DOHH2 (cell line): ENCODE measurements at regions not wholly inside any gene's neighbourhood (a gene's known extent, or its start where the extent isn't known, plus 50 kb on each side); places are given as distances from the start of the nearest gene placed in this dataset.

Experiments
- EZH2phosphoT487 ChIP-seq: fragments of 200-600 bp; sonication (generic); IDR thresholded peaks from 2 replicates; pipeline ENCODE4 v1.6.1; 2017; ENCODE audit warnings: borderline replicate concordance, mild to moderate bottlenecking, antibody characterized with exemption, low read length, moderate library complexity, mixed read lengths
- TF ChIP-seq, protein P1 (sequence below): fragments of 200-600 bp; sonication (generic); IDR thresholded peaks from one replicate; pipeline ENCODE4 v1.5.1; 2014; ENCODE audit warnings: antibody characterized with exemption, mild to moderate bottlenecking, low read depth, low read length; ENCODE audit not compliant: poor library complexity, severe bottlenecking

DNA sequence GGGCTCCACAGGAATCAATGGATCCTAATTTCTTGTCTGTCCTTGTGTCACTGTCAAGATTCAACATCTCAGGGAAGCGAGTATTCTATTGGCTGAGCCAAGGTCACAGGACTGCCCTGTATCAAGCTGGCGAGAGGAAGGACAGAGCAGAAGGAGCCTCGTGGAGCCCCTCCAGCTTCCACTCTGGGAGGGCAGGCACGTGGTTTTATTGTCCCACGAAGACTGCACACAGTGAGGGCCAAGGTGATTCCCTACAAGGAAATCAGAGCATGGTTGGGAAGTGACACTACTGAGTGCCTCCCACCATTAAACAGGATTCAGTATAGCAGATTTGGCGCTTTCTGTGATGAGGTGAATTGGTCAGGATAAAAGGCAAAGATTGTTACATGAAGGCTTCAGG lies 302.4 kb upstream of the CXCR4 start:
- TF ChIP-seq, protein P1, sequence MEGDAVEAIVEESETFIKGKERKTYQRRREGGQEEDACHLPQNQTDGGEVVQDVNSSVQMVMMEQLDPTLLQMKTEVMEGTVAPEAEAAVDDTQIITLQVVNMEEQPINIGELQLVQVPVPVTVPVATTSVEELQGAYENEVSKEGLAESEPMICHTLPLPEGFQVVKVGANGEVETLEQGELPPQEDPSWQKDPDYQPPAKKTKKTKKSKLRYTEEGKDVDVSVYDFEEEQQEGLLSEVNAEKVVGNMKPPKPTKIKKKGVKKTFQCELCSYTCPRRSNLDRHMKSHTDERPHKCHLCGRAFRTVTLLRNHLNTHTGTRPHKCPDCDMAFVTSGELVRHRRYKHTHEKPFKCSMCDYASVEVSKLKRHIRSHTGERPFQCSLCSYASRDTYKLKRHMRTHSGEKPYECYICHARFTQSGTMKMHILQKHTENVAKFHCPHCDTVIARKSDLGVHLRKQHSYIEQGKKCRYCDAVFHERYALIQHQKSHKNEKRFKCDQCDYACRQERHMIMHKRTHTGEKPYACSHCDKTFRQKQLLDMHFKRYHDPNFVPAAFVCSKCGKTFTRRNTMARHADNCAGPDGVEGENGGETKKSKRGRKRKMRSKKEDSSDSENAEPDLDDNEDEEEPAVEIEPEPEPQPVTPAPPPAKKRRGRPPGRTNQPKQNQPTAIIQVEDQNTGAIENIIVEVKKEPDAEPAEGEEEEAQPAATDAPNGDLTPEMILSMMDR: no peak
- TF ChIP-seq EZH2phosphoT487: no peak
